GM12891 (cell line): ENCODE measurements at regions not wholly inside any gene's neighbourhood (a gene's known extent, or its start where the extent isn't known, plus 50 kb on each side); places are given as distances from the start of the nearest gene placed in this dataset.

ENCODE experiments used
- DNase-seq: peaks from one replicate; pipeline ENCODE4 v3.0.0; 2011; ENCODE audit warnings: low spot score; ENCODE audit not compliant: insufficient read length
- FAIRE-seq: peaks from 2 replicates; lab custom pipeline; 2011; peaks lifted over from hg19 to GRCh38; lab: Jason Lieb, UNC
- PAX5 ChIP-seq: IDR thresholded peaks from 2 replicates; pipeline ENCODE4 v1.6.1; 2011; ENCODE audit warnings: low read length, moderate library complexity, mild to moderate bottlenecking; ENCODE audit not compliant: insufficient read depth, severe bottlenecking
- POLR2A ChIP-seq: IDR thresholded peaks from 2 replicates; pipeline ENCODE4 v1.6.1; 2011; ENCODE audit warnings: low read depth, low read length, control low read depth
- POLR2AphosphoS5 ChIP-seq: IDR thresholded peaks from 2 replicates; pipeline ENCODE4 v1.6.1; 2011; ENCODE audit warnings: low read depth, low read length, control low read depth
- POU2F2 ChIP-seq: IDR thresholded peaks from 2 replicates; pipeline ENCODE4 v1.6.1; 2011; ENCODE audit warnings: low read depth, mild to moderate bottlenecking, control low read depth, low read length, moderate library complexity
- SPI1 ChIP-seq: IDR thresholded peaks from 2 replicates; pipeline ENCODE4 v1.6.1; 2011; ENCODE audit warnings: low read depth, low read length, control low read depth
- TAF1 ChIP-seq: IDR thresholded peaks from 2 replicates; pipeline ENCODE4 v1.6.1; 2011; ENCODE audit warnings: low read depth, low read length, control low read depth

DNA sequence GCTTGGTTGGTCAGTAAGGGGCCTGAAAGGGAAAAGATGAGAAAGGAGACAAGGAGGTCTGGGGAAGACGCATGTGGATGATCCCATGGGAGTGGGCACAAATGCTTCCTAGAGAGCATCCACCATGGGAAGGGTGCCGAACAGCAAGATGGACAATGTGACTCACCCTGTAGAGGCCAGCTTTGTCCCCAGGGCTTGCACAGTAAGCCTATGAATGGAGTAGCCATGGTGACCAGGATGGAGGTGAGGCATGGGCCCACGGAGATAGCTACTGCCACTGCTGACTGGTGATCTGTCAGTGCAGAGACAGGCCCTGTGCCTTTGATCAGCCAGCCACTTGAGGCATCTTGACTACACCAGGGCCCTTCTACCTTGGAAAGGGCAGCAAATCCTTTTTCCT is 172.6 kb downstream of the HAUS1 start:
- no peak for TF ChIP-seq POU2F2
- TF ChIP-seq PAX5: no peak
- no peak for TF ChIP-seq POLR2A
- TF ChIP-seq TAF1: no peak
- TF ChIP-seq POLR2AphosphoS5: no peak
- no peak for TF ChIP-seq SPI1
- no peak for FAIRE-seq
- no peak for DNase-seq

DNA sequence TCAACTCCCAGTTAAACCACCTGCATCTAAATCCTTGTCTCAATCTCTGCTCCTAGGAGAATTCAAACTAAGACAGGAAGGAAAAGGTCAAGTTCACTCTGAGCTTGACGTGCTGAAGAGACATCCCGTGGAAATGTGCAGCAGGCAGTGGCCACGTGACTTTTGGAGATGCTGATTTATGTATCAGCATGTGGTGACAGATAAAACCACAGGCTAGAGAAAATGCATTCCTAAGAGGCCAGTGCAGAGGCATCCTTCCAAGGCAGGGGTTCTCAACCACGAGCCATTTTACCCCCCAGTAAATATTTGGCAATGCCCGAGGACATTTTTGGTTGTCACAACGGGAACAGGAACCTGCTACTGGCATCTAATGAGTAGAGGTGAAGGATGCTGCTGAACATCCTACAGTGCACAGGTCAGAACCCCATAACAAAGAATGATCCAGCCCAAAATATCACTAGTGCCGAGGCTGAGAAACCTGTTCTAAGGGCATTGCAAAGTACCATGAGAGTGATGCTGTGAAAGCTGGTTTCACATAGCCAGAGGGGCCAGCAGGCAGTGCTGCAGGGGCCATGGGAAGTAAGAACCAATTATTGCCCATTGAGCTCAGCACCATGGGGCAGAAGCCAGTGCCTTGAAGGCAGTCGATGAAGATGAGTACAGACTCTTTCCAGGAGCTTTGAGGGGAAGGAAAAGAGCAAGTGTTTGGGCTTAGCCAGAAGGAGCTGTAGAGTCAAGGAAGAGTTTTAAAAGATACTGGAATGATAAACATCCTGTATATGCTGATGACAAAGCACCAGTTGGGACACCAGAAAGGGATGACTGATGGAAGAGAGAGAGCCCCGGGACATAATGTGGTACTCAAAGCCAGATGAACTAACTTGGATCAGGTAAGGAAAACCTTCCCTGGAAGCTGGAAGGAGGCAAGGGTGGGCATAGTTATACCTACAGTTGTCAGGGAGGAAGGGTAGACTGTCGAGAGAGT is 174.6 kb downstream of the HAUS1 start:
- TF ChIP-seq TAF1 (no peak), POLR2AphosphoS5 (no peak), SPI1 (no peak), PAX5 (no peak), POU2F2 (no peak), POLR2A (no peak)
- FAIRE-seq (no peak), DNase-seq (no peak)

DNA sequence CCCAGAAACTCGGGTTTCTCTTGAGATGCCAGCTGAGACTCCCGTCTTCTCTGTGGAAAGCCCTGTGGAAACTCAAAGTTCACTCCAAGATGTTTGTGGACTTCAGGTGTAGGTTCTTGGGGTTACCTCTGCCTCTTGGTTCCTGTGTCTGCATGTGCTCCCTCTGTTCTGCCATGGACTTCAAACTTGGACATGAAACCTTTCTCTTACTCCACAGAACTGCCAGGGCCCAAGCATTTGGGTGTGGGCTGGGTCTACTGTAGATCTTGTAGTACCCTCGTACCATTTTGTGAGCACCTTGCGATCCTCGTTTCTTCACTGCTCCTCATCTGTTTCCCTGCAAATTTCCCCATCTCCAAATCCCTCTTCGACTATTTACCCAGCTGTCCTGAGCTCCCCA is 175.5 kb downstream of the HAUS1 start:
- FAIRE-seq (no peak), DNase-seq (no peak)
- no peak for TF ChIP-seq POU2F2
- no peak for TF ChIP-seq POLR2AphosphoS5
- no peak for TF ChIP-seq TAF1
- no peak for TF ChIP-seq SPI1

DNA sequence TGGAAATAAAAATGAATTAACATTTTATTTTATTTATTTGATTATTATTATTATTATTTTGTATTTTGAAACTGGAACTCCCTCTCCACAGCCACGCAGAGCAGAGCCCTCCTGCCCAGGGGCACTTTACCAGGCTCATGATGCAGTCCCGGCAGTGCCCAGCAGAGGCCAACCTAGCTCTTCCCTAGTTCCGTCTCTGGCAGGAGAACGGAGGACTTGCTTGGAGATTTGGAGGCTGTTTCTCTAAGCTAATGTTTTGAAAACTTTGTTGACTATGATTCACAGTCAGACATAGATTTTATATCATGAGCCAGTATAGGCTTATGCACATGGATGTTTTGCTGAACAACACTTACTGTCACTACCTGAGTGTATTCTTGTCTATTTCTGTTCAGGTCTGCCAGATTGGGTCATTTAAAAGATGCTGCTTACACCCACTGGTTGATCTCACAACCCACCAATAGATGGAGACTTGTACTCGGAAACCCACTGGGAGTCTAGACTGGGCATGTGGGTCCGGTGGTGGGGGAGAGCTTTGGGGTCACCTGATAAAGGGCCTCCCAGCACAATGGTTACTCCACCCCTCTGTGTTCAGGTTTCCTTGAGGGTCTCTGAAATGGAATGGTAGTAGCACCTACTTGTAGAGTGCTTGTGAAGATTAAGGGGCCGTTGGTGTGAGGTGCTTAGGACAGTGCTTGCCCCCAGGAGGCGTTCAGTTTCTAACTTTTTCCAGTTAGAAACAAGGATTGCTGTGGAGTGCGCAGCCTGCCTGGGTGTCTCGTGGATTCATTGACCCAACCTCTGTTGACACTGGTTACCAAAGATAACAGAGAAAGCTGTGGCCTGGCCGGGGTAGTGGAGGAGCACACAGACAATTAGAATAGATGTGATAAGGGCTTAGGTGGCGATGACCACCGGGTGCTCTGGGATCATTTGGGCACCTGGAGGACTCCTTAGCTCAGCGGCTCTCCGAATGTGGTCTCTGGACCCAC is 177.3 kb downstream of the HAUS1 start:
- DNase-seq (peak; percentile 38), FAIRE-seq (peak; percentile 87)
- no peak for TF ChIP-seq POLR2AphosphoS5
- no peak for TF ChIP-seq POU2F2

DNA sequence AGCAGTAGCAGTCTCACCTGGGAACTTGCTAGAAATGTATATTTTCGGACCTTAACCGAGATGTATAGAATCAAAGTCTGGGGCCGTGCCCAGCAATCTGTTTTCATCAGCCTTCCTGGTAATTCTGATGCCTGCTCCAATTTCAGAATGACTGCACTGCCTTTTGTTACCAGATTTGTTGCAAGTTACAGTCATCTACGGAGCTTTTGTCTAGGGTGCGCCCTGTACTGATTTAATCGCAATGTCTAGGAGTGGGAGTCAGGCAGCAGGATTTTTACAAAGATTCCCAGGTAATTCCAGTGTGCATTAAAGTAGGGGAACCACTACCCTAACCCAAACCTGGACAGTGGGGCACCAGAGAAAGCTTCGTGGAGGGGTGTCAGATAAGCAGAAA is 178.0 kb downstream of the HAUS1 start:
- TF ChIP-seq PAX5 (no peak), POLR2AphosphoS5 (no peak), POLR2A (no peak)
- FAIRE-seq: no peak
- DNase-seq: no peak

DNA sequence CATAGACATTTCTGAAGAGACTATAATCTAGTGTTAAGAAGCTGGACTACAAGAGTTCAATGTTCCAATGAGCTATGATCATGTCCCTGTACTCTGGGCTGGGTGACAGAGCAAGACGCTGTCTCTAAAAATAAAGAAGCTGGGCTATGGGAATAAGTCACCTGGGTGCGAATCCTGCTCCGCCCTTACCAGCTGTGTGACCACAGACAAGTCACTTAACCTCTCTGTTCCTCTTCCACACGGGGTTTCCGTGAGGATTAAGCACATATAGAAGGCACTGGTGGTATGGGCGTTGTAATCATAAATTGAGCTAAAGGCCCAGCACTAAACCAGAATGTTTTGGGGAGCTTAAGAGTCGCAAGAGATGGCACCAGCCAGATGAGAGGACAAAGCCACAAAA is 178.5 kb downstream of the HAUS1 start:
- FAIRE-seq (no peak), DNase-seq (no peak)
- TF ChIP-seq POU2F2: no peak
- no peak for TF ChIP-seq POLR2A
- TF ChIP-seq TAF1: no peak
- no peak for TF ChIP-seq POLR2AphosphoS5
- TF ChIP-seq SPI1: no peak
- TF ChIP-seq PAX5: no peak

DNA sequence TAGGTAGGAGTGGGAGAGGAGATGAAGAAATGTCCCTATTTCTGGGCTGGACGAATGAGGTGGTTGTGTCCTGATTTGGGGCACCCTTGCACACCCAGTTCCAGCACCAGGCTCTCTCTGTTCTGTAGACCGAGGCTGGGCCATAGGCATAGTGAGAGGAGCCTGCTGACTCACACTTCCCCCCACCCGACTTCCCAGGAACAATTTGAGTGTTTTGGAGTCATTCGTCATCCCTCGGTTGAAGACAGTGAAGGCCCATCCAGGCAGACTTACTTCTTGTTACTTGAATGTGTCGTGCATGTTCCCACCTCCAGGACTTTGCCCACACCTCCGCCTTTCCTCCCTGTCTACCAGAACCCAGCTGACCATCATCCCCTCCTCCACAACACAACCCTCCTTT is 179.1 kb downstream of the HAUS1 start:
- FAIRE-seq (no peak), DNase-seq (no peak)
- TF ChIP-seq PAX5 (no peak), POLR2AphosphoS5 (no peak), TAF1 (no peak), POU2F2 (no peak), SPI1 (no peak), POLR2A (no peak)

DNA sequence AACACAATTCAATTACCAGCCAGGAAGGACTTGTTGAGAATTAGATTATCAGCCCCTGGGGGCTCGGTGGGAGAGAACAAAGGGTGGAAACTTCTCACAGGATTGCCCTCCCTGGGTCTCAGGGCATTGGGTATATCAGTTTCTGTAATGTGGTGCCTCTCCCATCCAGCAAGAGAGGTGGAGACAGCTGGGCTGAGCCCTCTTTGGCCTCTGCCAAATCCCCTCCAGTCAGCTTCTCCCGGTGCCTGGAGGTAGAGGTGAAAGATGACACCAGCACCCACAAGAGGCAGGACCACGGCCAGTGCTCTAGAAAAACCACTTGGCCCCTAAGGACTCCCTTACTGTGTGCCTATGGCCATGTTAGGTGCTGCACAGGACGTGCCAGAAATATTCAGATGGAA is 179.7 kb downstream of the HAUS1 start:
- FAIRE-seq (no peak), DNase-seq (no peak)
- TF ChIP-seq POLR2AphosphoS5 (no peak), POU2F2 (no peak), PAX5 (no peak), POLR2A (no peak), TAF1 (no peak), SPI1 (no peak)

DNA sequence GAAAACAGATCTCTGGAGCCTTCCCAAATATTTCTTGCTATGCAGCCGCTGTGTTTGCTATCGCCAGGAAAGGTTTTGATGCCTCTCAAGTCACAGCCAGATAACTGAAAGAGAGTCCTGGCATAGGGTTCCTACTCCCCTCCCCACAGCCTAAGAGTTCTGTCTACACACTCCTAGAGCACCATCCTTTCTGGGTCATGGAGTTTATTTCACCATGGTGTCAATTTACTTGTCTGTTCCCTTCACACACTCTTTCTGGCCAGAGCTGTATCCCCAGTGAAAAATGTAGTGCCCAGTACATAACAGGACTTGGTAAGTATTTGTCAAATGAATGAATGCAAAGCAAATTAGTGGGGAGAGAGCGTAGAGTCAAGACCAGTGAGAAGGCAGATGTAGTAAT is 185.3 kb downstream of the HAUS1 start:
- FAIRE-seq: no peak
- no peak for DNase-seq
- TF ChIP-seq SPI1 (no peak), POU2F2 (no peak), POLR2AphosphoS5 (no peak), TAF1 (no peak), PAX5 (no peak), POLR2A (no peak)
